Epidermal melanocyte (primary cell): ENCODE measurements at regions not wholly inside any gene's neighbourhood (a gene's known extent, or its start where the extent isn't known, plus 50 kb on each side); places are given as distances from the start of the nearest gene placed in this dataset.
A peak's percentile ranks its signal among the peaks of the same experiment; 100 is the strongest.
"Not testable (repeated sequence)": the region's sequence is repeated elsewhere in the genome, so short reads cannot be mapped to it uniquely, and the experiment has no call there.

Experiments
- DNase-seq: peaks from one replicate; pipeline ENCODE4 v3.0.0; 2011; ENCODE audit warnings: low spot score; ENCODE audit not compliant: insufficient read length

DNA sequence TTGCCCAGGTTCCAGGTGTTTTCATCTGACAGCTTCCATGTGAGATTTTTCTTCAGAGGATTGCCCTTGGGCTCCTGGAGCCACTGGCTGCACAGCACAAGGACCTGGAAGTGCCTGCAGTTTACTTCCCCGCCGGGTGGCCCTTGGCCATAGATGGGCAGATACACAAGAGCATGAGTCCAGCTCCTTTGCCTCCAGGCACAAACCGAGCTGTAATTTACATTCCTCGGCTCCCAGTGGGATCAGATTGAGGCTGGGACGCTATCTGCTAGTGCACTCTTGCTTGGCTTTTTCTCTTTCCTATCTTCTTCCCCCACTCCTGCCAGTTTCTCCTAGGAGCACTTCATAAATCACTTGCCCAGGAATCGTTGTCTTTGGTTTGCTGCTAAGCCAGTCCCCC is 85.4 kb upstream of the RALY start:
- DNase-seq: no peak

DNA sequence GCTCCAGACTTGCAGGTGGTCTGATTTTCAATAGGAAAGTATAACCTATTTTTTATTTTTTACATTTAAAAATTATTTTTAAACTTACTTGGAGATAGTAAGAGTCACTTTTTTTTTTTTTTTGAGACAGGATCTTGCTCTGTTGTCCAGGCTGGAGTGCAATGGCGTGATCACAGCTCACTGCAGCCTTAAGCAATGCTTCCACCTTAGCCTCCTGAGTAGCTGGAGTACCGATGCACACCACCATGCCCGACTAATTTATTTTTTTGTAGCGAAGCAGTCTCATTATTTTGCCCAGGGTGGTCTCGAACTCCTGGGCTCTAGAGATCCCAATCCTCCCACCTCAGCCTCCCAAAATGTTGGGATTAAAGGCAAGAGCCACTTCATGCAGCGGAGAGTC is 84.8 kb upstream of the RALY start:
- DNase-seq: no peak

DNA sequence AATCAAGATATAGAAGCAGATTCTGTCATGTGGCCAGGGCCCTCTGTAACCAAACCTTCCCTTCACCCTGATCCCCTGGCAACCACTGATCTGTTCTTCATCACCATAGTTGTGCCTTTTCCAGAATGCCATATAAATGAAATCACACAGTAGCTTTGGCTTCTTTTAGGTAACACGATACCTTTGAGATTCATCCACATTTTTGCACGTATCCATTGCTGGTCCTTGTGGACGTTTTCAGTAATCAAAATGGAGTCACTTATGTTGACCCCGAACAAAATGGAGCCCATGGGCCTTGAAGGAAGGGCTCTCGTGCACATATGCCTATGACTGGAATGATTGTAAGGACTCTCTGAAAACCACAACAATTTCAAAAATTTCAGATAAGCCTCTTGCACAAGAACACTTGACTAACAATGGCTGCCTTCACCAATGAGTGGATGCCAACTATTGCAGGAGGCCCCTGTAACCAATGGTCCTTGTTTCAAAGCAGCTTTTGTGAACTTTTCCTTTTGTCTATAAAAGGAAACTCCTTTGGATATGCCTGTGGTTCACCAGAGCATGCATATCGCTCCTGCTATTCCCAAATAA is 84.3 kb upstream of the RALY start:
- peak; percentile 55 for DNase-seq

DNA sequence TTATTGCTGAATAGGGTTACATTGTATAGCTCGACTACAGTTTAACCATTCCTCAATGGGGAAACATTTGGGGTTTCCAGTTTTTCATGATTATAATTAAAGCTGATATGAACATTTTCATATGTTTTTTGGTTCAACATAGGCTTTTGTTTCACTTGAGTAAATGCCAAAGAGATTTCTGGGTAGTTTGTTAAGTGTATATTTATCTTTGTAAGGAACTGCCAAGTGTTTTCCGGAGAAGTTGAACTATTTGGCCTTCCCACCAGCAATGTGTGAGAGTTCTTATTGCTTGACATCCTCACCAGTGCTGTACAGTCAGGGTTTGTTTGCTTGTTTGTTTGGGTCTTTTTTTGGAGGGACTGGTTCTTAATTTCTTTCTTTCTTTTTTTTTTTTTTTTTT is 83.7 kb upstream of the RALY start:
- no peak for DNase-seq

DNA sequence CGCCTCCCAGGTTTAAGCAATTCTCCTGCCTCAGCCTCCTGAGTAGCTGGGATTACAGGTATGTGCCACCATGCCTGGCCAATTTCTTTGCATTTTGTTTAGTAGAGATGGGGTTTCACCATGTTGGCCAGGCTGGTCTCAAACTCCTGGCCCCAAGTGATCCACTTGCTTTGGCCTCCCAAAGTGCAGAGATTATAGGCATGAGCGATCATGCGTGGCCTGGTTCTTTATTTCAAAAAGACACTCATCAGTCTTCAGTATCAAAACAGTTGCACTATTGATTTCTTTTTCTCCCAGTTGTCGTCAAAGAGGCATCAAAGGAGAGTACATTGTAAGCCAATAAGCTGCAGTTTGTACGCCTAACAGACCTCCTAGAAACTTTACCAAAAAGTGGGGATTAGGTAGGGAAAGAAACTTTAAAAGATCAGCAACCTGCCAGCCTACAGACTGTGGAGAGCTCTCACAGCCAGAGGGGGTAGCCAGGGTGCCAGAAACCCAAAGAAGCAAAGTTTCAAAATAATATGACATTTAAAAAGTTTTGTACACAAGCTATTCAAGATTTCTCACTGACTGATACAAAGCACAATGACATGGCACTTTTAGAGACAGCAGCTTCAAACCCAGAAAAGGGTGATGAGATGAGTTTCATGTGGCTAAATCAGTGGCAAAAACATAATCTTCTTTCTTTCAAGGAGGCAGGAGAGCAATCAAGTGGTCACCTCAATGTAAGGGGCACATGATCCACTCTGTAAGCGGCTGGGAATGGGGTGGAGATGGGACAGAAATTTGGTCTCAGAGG is 83.0 kb upstream of the RALY start:
- DNase-seq: no peak

DNA sequence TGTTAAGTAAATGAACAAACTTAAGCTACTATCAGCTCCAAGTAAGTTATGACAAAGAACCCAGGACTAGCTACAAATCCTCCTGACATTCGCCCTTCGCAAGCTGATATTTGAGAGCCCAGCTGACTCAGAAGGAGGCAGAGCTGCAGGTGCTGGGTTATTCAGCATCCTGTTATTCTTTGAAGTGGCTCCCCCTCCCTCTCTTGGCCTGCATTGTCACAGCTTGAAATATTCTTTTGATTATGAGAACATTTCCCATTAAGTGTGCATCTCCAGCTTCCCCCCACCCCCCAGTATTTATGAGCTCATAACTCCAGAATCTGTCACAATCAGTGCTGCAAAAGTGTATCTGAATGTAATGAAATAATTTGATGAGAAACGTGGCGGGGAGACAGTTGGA is 78.8 kb upstream of the RALY start:
- DNase-seq: no peak

DNA sequence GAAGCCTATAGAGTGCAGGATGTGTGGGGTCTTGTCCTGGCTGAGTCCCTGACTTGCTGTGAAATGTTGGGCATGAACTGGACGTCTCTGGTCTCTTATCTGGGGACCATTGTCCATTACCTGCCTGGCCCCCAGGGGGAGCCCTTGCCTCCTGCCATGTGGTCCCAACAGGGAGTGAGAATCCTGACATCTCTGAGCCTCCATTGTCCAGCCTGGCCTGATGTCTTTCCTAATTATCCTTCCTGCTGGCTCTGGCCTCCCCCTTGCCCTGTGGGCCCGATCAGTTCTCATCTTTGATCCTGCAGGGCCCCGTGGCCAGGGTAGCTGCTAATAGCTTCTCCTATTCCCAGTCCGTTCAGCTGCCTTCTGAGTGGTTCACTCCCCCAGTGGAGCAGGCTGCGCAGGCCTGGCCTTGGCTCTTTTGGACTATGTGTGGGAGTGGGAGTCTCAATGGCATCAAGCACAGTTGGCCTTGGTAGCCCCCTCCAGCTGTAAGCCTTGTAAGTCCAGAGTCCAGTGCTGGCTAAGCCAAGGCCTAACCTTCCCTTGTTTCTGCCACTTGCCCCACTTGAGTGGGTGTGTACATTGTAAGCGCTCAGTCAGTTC is 77.9 kb upstream of the RALY start:
- peak; percentile 56 for DNase-seq

DNA sequence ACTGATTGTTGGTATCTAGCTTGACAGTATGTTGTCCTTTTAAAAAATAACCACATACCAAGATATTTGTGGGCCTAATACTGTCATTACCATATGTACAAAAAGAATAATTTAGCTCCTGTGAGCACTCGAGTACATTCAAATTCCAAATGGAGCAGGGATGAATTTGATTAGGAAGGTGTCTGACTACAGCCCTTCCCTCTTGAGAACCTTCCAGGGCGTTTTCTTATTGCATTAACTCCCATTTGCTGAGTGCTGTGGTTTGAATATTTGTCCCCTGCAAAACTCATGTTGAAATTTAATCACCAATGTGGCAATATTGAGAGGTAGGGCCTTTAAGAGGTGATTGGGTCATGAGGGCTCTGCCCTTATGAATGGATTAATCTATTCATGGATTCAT is 76.9 kb upstream of the RALY start:
- no peak for DNase-seq

DNA sequence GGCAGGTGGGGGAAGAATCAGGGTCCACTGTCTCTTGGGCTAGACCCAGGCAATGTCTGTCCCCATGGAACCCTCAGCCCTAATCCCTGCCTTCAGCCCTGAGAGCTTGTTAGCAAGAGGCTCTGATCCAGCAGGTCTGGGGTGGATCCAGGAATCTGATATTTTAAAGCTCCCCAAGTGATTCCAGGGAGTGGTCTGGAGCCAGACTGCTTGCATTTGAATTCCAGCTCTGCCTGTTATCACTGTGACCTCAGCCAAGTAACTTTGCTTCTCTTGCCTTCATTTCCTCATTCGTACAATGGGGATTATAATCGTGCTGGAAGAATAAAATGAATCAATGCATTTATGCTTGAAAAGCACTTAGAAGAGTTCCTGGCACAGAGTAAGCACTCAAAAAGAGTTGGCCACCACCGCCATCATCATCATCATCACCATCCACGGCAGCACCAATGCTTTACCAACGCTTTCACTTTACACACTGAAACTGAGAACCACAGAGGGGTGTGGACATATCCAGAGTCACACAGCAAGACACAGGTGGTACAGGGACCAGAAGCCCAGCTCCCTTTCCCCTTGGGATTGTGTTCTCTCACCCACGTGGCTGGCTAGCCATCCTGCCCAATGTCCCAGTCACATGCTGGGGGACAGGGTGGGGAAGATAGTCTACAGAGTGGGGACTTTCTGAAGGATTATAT is 75.7 kb upstream of the RALY start:
- DNase-seq: no peak

DNA sequence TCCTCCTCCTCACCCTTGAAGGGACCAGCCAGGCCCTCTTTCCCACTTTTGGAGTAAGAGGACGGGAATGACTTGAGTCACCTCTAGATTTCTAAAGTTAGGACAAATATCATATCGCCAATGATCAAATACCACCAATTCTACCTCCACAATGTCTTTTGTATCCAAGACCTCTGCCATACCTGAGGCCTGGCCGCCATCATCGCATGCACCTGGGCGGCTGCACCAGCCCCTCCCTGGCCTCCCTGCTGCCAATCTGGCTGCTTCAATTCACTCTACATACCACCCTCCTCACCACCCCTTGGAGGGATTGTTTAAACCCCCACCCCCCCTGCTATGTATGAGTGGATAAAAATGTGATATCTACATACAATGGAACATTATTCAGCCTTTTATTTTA is 75.0 kb upstream of the RALY start:
- DNase-seq: no peak

DNA sequence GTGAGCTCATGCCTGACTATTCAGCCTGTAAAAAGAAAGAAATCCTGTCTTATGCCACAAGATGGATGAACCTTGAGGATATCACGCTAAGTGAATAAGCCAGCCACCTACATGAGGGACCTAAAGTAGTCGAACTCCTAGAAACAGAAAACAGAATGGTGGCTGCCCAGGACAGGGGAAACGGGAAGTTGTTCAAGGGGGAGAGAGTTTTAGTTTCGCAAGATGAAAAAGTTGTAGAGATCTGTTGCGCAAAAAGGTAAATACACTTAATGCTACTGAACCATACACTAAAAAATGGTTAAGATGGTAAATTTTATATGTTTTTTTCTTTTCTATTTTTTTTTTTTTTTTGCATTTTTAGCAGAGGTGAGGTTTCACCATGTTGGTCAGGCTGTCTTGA is 74.1 kb upstream of the RALY start:
- DNase-seq: no peak

DNA sequence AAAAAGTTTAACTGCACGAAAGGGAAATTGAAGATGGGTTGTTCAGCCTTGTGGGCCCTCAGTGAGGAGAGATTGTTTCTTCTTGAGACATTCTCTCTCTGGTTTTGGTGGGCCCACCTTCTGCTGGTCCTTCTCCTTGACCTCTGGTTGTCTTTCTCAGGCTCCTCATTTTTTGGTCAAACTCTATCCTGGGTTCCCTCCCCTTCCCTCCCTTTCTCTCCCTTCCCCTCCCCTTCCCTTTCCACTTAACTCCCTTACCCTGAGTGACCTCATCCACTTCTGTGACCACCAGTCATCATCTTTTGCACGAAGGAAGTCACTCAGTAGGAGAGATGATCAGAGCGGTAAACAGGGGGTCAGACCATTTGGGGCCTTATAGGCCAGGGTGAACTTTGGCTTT is 71.5 kb upstream of the RALY start:
- no peak for DNase-seq

DNA sequence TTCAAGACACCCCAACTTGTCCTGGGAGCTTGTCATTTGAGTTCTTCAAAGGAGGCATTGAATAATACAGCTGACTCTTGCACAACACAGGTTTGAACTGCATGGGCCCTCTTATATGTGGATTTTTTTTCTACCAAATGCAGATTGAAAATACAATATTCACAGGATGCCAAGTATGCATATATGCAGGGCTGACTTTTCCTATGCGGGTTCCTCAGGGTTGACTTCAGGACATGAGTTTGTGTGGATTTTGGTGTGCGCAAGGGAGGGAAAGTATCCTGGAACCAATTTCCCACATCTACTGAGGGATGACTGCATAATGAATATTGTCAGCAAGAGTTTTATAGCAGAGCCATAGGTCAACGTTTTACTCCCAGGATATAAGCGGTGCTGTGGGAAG is 70.0 kb upstream of the RALY start:
- DNase-seq: no peak

DNA sequence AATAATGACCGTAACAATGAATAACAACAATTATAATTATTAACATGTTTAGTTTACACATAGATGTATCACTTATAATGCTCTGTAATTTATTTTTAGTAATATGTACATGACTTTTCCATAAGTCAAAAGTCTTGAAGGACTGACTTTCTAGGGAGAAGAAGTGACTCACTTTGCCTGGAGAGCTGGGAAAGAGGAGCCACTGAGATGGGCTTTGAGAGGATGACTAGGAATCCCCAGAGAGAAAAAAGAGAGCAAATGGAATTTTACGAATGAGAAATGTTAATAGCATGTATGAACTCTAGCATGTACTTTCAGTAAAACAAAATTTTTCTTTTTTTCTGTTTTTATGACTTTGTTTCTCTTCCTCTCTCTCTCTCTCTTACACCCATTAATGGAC is 67.8 kb upstream of the RALY start:
- DNase-seq: no peak

DNA sequence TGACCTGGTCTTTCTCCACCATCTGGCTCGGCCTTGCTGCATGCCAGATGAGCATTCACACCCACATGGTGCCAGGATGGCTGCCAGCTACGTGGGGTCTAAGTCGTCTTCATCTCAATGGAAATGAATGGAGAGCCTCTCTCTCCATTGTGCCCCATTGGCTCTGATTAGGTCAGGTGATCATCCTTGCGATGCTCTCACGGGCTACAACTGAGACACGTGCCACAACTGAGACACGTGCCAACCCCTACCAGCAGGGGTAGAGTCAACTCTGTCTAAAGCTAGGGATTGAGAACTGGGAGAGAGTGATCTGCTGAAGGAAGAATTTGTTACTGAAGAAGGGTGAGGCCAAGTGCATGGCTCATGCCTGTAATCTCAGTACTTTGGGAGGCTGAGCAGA is 67.3 kb upstream of the RALY start:
- no peak for DNase-seq

DNA sequence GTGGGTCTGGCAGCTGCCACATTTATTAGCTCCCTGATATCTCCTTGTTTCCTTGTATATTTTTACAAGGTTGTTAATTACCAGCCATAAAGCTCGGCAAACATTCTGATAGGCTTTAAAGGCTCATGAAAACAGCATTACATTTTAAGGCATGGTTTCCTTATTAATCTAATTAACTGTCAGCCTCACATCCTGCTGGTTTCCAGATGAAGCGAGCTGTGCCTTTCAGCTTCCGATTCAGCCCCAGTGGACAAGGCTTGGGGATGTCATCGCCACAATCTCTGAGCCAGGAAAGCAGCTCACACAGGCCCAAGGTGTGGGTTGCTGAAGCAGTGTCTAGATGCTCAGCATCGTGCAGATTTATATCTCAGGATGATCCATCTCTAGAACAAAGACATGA is 66.0 kb upstream of the RALY start:
- no peak for DNase-seq

DNA sequence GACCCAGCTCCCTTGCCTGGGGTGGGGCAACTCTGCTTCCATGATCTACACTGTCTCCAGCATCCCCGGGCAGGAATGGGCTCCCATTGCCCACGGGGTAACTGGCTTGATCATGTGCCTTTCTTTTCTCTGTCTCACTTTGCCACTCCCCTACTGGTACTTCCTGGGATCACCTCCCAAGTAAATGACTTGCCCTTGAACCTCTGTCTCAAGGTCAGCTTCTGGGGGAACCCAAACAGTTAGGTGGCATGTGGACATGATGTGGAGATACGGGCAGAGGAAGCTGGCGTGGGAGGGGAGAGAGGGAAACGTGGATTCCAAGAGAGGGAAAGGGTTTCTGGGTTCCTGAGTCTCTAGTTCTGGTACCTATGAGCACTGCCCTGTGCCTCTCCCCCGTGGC is 63.8 kb upstream of the RALY start:
- no peak for DNase-seq

DNA sequence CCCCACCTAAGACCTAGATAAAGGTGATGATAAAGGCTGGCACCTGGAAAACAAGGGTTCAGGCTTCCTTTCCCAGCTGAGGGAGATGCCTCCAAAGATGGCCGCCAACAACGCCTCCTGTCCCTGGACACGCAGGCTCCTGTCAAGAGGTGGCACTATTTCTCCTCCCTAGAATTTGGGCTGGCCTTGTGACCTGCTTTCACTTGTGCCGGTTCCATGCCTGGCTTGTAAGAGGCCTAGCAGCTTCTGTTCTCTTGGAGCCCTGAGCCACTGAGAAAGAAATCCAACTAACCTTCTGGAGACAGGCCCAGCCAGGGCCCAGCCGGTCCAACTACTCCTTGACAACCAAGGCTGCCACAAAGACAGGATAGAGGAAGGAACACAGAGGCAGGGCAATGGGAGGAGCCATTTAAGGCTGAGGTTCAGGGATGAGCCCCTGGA is 60.2 kb upstream of the RALY start:
- no peak for DNase-seq

DNA sequence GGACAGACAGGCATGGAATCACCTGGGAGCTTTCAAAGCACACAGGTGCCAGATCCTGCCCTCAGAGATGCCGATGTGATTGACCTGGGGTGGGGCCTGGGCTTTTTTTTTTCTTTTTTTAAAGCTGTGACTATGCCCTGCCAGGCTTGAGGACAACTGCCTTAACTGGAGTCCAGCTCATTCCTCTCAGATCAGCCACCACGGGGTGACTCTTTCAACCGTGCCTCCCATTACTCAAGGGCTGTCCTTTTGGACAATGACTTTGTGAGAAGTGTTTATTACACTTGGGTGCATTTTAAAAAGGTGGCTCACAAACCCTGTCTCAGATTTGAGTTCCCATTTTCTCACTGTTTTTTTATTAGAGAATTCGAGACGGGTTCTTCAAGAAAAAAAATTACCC is 57.1 kb upstream of the RALY start:
- DNase-seq: no peak

DNA sequence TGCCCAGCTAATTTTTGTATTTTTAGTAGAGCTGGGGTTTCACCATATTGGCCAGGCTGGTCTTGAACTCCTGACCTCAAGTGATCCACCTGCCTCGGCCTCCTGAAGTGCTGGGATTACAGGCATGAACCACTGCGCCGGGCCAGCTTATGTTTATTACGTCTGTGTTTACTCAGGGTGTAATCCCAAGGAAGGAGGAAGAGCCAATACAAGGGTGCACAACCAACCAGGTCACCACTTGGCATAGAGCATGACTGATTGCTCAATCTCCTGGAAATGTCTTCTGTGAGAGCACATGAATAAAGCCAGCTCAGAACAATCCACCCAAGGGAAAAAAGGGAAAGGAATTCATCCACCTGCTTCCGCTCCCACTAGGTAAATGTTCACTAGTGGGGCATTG is 54.7 kb upstream of the RALY start:
- DNase-seq: not testable (repeated sequence)

DNA sequence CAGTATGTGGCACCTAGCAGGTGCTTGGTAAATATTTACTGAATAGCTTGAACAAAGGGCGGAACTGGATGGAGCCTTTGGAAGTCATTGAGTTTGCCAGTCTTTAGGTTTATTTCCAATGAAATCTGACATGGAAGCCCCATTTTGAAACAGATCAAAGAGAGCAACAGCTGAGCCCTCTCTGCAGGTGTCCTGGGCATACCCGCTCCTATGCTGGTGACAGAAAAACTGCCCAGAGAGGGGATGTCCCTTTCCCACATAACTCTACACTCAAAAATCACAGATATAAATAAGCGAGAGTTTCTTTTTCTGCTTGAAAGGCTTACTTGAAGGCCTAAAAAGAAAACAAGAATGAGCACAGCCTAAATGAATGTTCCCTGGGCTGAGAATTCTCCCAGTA is 53.0 kb upstream of the RALY start:
- no peak for DNase-seq
